ENCODE measurements at regions not wholly inside any gene's neighbourhood (a gene's known extent, or its start where the extent isn't known, plus 50 kb on each side); places are given as distances from the start of the nearest gene placed in this dataset.

GRCh38 chr13:50334115-50334778 is 319.0 kb downstream of the KCNRG start:
- TF ChIP-seq, protein P1, sequence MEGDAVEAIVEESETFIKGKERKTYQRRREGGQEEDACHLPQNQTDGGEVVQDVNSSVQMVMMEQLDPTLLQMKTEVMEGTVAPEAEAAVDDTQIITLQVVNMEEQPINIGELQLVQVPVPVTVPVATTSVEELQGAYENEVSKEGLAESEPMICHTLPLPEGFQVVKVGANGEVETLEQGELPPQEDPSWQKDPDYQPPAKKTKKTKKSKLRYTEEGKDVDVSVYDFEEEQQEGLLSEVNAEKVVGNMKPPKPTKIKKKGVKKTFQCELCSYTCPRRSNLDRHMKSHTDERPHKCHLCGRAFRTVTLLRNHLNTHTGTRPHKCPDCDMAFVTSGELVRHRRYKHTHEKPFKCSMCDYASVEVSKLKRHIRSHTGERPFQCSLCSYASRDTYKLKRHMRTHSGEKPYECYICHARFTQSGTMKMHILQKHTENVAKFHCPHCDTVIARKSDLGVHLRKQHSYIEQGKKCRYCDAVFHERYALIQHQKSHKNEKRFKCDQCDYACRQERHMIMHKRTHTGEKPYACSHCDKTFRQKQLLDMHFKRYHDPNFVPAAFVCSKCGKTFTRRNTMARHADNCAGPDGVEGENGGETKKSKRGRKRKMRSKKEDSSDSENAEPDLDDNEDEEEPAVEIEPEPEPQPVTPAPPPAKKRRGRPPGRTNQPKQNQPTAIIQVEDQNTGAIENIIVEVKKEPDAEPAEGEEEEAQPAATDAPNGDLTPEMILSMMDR (IDR thresholded peaks at IDR 0.05), result no peak
- TF ChIP-seq POLR2A (IDR thresholded peaks at IDR 0.05), result no peak

Measured in heart left ventricle (tissue), 13 donors.